CD4-positive, alpha-beta T cell treated with Interferon alpha-2 for 1 hour (primary cell): ENCODE measurements at regions not wholly inside any gene's neighbourhood (a gene's known extent, or its start where the extent isn't known, plus 50 kb on each side); places are given as distances from the start of the nearest gene placed in this dataset.

ENCODE experiments used
- DNase-seq, 2 donors: peaks; one replicate each; pipeline ENCODE4 v3.0.0-alpha.2; 2020 to 2022

GRCh38 chr2:81981585-81981984 is 1677.0 kb upstream of the LRRTM1 start:
- DNase-seq, result no peak

GRCh38 chr2:81979086-81979485 is 1674.5 kb upstream of the LRRTM1 start:
- DNase-seq, result no peak

DNA sequence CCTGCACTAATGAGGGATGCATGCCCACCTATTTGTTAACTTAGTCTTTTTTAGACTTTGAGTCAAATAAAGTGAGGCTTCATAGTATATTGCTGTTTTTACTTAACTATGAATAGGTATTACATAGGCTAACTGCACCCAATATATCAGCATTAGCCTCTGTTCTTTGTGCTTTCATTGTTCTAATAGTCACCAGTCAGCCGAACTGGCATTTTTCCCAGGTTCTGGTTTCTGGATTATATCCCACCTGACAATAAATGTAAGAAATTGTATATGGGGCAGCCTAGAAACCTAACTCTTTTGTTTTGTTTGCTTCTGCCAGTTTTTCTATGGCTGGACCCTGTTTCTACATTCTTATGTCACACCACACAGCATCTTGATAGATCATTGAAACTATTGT is 1672.4 kb upstream of the LRRTM1 start:
- DNase-seq, result no peak

DNA sequence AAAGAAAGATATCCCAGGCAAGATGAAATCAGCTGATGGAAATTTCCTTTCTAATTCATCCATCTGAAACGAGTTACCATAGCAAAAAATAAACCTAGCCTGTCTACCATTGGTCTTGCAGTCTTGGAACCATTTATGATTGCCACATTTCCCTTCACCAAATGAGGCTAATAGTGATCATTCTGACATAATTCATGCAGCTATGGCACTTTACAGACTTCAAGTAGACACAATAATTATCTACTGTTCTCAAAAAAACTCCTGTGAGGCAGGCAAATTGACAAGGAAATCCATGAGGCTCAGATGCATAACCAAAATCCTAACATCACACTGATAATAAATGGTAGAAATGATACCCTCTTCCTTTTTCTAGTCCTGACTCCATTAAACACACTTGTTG is 1669.7 kb upstream of the LRRTM1 start:
- no peak for DNase-seq

DNA sequence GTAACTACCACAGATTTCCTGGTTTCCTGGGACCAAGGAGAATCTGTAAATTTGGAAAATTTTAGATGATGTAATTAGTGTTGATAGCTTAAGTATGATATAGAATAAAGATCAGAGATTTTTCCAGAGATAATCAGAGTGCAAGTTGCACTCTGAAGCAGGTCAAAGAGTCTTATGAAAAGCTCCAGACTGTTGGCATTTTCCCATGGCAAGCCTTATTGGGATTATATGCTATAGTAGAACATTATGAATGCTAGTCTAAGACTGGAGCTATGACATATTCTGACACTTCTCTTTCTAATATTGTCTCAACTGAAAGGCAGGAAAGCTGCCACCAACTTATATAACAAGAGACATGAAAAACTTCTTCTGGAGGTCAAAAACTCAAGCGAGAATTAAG is 1638.3 kb upstream of the LRRTM1 start:
- DNase-seq, result no peak

DNA sequence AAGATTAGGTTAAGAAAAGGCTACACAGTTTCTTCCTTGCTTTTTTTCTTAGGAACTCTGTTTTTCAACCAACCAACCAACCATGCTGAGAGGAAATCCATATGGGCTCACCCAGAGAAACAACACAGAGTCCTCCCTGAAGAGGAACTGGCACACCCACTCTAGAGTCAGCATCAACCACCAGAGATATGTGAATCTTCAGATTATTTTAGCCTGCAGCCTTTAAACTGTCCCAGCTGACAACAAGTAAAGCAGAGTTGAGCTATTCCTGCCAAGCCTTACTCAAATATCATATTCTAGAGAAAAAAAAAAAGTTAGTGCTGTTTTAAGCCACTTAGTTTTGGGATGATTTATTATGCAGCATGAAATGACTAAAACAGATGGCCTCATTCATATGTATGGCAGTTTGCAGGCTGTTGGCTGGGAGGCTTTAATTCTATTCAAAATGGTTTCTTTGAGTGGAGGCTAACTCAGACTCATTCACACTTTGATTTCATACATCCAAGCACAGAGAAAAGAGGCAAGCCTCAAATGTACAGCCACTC is 1637.7 kb upstream of the LRRTM1 start:
- DNase-seq, result no peak

- no peak for DNase-seq
Observed at GRCh38 chr2:81940266-81940955, 1635.9 kb upstream of the LRRTM1 start.

DNA sequence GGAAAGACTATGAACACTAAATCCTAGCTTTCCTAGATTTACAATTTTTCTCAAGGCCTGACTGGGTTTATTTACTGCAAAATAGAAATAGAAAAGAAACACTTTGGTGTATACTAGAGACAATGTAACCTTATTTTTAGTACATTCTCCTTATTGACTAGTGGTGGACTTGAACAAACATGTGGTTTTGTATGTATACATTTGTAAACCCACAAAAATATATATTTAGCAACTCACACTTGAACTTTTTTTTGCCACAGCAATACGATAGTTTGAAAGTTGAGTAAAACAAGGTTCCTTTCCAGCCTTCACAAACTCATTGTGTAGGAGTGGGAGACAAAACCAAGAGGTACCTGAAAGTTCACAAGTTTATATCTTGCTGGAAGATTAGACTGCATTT is 1633.4 kb upstream of the LRRTM1 start:
- no peak for DNase-seq

DNA sequence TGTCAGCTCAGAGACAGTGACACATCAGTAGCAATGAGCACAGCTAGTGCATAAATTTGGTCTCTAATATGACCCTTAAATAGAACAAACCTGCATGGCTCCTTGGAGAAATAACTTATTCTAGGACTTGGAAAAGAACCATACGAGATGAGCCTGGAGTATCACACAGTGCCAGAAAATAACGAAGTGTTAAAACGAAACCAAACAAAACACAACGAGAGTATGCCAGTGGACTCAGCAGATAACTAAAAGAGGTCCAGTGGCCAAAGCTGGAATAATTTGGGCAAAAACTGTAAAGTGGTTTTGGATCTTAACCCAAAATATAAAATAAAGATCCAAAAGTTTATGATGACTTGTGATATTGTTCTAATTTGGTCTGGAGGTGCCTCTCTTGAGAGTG is 1599.0 kb upstream of the LRRTM1 start:
- no peak for DNase-seq

- DNase-seq, result no peak
Observed at GRCh38 chr2:81901017-81901416, 1596.5 kb upstream of the LRRTM1 start.

GRCh38 chr2:81895620-81896250 is 1591.2 kb upstream of the LRRTM1 start:
- no peak for DNase-seq

- no peak for DNase-seq
Observed at GRCh38 chr2:81894451-81894990, 1590.0 kb upstream of the LRRTM1 start.

- no peak for DNase-seq
Observed at GRCh38 chr2:81876624-81877023, 1572.1 kb upstream of the LRRTM1 start.

GRCh38 chr2:81872006-81872405 is 1567.5 kb upstream of the LRRTM1 start:
- no peak for DNase-seq

GRCh38 chr2:81870119-81870518 is 1565.6 kb upstream of the LRRTM1 start:
- DNase-seq, result no peak

GRCh38 chr2:81858998-81859397 is 1554.4 kb upstream of the LRRTM1 start:
- no peak for DNase-seq

GRCh38 chr2:81853341-81853740 is 1548.8 kb upstream of the LRRTM1 start:
- no peak for DNase-seq

DNA sequence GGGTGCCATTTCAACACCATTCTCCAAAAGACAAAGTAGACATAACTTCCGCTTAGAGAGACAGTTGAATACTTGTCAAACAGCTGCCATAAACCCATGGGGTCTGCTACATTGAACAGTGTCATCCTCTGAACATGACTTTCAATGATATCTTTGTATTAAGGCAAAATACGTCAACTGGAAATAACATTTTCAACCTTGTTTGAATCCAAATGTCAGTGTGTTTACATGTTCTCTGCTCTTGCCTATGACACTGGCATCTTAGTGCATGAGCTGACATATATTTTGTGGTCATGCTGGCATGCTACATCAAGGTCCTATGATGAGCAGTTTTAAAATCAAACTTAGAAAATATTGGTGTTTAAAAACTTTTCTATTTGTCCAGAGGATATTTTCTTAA is 1548.1 kb upstream of the LRRTM1 start:
- no peak for DNase-seq

DNA sequence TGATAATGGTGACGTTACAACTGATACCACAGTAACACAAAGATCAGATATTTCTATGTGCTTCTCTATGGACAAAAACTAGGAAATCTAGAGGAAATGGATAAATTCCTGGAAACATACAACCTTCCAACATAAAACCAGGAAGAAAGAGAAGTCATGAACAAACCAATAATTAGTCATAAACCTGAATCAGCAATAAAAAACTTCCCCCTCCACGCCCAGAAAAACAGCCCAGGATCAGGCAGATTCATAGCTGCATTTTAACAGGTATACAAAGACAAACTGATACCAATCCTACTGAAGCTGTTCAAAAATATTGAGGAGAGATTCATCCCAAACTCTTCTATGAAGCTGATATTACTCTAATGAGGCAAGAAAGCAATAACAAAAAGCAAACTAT is 1535.2 kb upstream of the LRRTM1 start:
- DNase-seq, result no peak

GRCh38 chr2:81835321-81836000 is 1530.9 kb upstream of the LRRTM1 start:
- DNase-seq, result no peak

- no peak for DNase-seq
Observed at GRCh38 chr2:81786811-81787210, 1482.3 kb upstream of the LRRTM1 start.

GRCh38 chr2:81767187-81767912 is 1462.8 kb upstream of the LRRTM1 start:
- DNase-seq, result no peak

GRCh38 chr2:81747481-81748070 is 1443.0 kb upstream of the LRRTM1 start:
- DNase-seq, result no peak
